HepG2 (cell line): ENCODE measurements at regions not wholly inside any gene's neighbourhood (a gene's known extent, or its start where the extent isn't known, plus 50 kb on each side); places are given as distances from the start of the nearest gene placed in this dataset.

Experiments
- ATAC-seq: fragments of 200-7000 bp; cut with Tn5 transposase; 3 replicates; pipeline ENCODE4 v1.9.1; 2020; ENCODE audit warnings: mild to moderate bottlenecking, moderate library complexity
- BruUV-seq: library from RNA; stranded (reverse); fragments of 400-500 nt; replicated peaks from 2 replicates; lab custom pipeline; 2021; lab: Mats Ljungman, UMichigan
- CTCF ChIA-PET: fragments of 300-600 bp; formaldehyde crosslinking; extraction: SDS; loops from one replicate; lab custom pipeline; 2021; ENCODE audit warnings: low total read pairs, inconsistent platforms, low intra/inter-chr PET ratio; lab: Yijun Ruan, JAX
- POLR2A ChIA-PET: fragments of 350-600 bp; sonication (Branson Sonifier 250); formaldehyde crosslinking; loops from one replicate; lab custom pipeline; 2020; ENCODE audit warnings: antibody characterized with exemption, inconsistent platforms; lab: Yijun Ruan, JAX
- DNase-seq: peaks from one replicate; pipeline ENCODE4 v3.0.0-alpha.2; 2015; ENCODE audit warnings: low spot score
- FAIRE-seq: peaks from 3 replicates; lab custom pipeline; 2011; peaks lifted over from hg19 to GRCh38; lab: Jason Lieb, UNC
- H2AFZ ChIP-seq: one replicate; pipeline ENCODE4 v1.6.1; 2011; ENCODE audit warnings: low read length, inconsistent platforms
- H3K27ac ChIP-seq: fragments of 300-600 bp; 3 replicates; pipeline ENCODE4 v1.8.0; 2011; ENCODE audit warnings: mixed run types, mild to moderate bottlenecking, mixed read lengths, low read length, inconsistent platforms; ENCODE audit not compliant: insufficient read depth; ENCODE audit errors: extremely low read length
- H3K27me3 ChIP-seq, 2 experiments: fragments of 200-600 bp in 1 of 2; 2 replicates in 1 of 2; 3 replicates in 1 of 2; pipeline versions ENCODE4 v1.6.0 to v1.8.0; 2011; ENCODE audit warnings: low read length in 2 of 2, mild to moderate bottlenecking in 2 of 2, moderate library complexity in 2 of 2, inconsistent platforms in 1 of 2; ENCODE audit not compliant: insufficient read depth in 2 of 2, control insufficient read depth in 1 of 2
- H3K36me3 ChIP-seq, 2 experiments: fragments of 200-600 bp in 1 of 2; replicated peaks in 1 of 2; 2 replicates in 1 of 2; 3 replicates in 1 of 2; pipeline versions ENCODE4 v1.5.1 to v1.8.0; 2011; ENCODE audit warnings: low read length in 2 of 2, inconsistent platforms in 1 of 2; ENCODE audit not compliant: insufficient read depth in 2 of 2, control insufficient read depth in 1 of 2
- H3K4me1 ChIP-seq: 2 replicates; pipeline ENCODE4 v1.5.1; 2012; ENCODE audit warnings: low read length, inconsistent platforms; ENCODE audit not compliant: insufficient read depth
- H3K4me2 ChIP-seq: 2 replicates; pipeline ENCODE4 v1.6.0; 2011; ENCODE audit warnings: low read depth, low read length, inconsistent platforms
- H3K4me3 ChIP-seq, 3 experiments: fragments of 200-600 bp in 1 of 3; sonication (generic), shearing (Covaris generic) in 1 of 3; replicated peaks in 1 of 3; 2 replicates each; pipeline ENCODE4 v1.5.1; 2011 to 2016; ENCODE audit warnings: low read length in 3 of 3, inconsistent platforms in 2 of 3, low read depth in 2 of 3, mild to moderate bottlenecking in 2 of 3, control low read depth in 1 of 3, mixed read lengths in 1 of 3; ENCODE audit not compliant: insufficient read depth in 1 of 3
- H3K79me2 ChIP-seq: one replicate; pipeline ENCODE4 v1.6.1; 2011; ENCODE audit warnings: low read length, inconsistent platforms; ENCODE audit not compliant: insufficient read depth
- H3K9ac ChIP-seq: 2 replicates; pipeline ENCODE4 v1.6.0; 2011; ENCODE audit warnings: mild to moderate bottlenecking, low read depth, low read length, inconsistent platforms; ENCODE audit not compliant: insufficient read depth
- H3K9me3 ChIP-seq: 2 replicates; pipeline ENCODE4 v1.5.1; 2012; ENCODE audit warnings: mild to moderate bottlenecking, low read length
- H4K20me1 ChIP-seq: 2 replicates; pipeline ENCODE4 v1.6.0; 2011; ENCODE audit warnings: inconsistent platforms, mild to moderate bottlenecking, low read length, moderate library complexity; ENCODE audit not compliant: insufficient read depth
- HMGA1 ChIP-seq: sonication (generic); formaldehyde crosslinking; conservative IDR thresholded peaks from 2 replicates; pipeline ENCODE4 v1.4.0; 2020; ENCODE audit warnings: missing genetic modification reagents
- NFIB ChIP-seq: sonication (generic); formaldehyde crosslinking; IDR thresholded peaks from 2 replicates; pipeline ENCODE4 v1.9.0; 2021; ENCODE audit warnings: missing genetic modification reagents, mild to moderate bottlenecking, borderline replicate concordance
- NFIC ChIP-seq: IDR thresholded peaks from 2 replicates; pipeline ENCODE4 v1.6.1; 2012; ENCODE audit warnings: mild to moderate bottlenecking, low read length, inconsistent platforms
- RFXAP ChIP-seq: sonication (generic); formaldehyde crosslinking; IDR thresholded peaks from 2 replicates; pipeline ENCODE4 v1.4.0; 2020; ENCODE audit warnings: missing genetic modification reagents, borderline replicate concordance
- ZBTB7A ChIP-seq: sonication (generic); formaldehyde crosslinking; IDR thresholded peaks from 2 replicates; pipeline ENCODE4 v1.8.0; 2022; ENCODE audit warnings: mild to moderate bottlenecking, missing genetic modification reagents
- ZNF256 ChIP-seq: sonication (generic); formaldehyde crosslinking; conservative IDR thresholded peaks from 2 replicates; pipeline ENCODE4 v1.4.0; 2020; ENCODE audit warnings: missing genetic modification reagents
- ZNF30 ChIP-seq: sonication (generic); formaldehyde crosslinking; IDR thresholded peaks from 2 replicates; pipeline ENCODE4 v1.5.0; 2020; ENCODE audit warnings: mild to moderate bottlenecking, missing genetic modification reagents
- WGBS: methylation state at CpG from one replicate; pipeline ENCODE4 v1.1.6; 2017; ENCODE audit warnings: low lambda C conversion rate; 5-methylcytosine and 5-hydroxymethylcytosine counted together
- in situ Hi-C: cut with HindIII; loops from 2 replicates; pipeline ENCODE4 v1.10.0; 2017; ENCODE audit warnings: low pct_unique_long_range_greater_than_20kb; ENCODE audit not compliant: extremely low pct_ligation_motif_present
- intact Hi-C: fragments of 100-400 bp; cut with micrococcal nuclease; formaldehyde crosslinking; loops from one replicate; pipeline ENCODE4 v1.10.0; 2022; ENCODE audit not compliant: unreplicated experiment
- TF ChIP-seq, protein P1 (sequence below): sonication (generic); formaldehyde crosslinking; IDR thresholded peaks from 2 replicates; pipeline ENCODE4 v1.9.0; 2021; ENCODE audit warnings: mild to moderate bottlenecking, missing genetic modification reagents
- TF ChIP-seq, protein P2 (sequence below): sonication (generic); formaldehyde crosslinking; IDR thresholded peaks from 2 replicates; pipeline ENCODE4 v1.4.0; 2020; ENCODE audit warnings: missing genetic modification reagents, borderline replicate concordance

DNA sequence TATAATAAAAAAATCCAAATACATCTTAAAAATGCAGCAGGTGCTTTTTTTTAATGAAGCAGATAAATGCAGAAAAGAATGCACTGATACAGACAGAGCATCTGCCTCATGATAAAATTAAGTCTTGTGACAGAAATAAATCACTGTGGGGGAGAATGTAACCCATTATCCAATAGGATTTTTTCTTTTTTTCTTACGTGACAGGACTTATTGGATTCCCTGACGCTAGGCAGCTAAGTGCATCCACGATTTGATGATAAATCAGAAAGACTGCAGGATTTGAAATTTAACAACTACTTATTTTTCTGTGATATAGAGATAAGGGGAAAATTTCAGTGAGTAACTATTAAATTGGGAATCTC is 110.6 kb upstream of the PPARGC1A start:
- TF ChIP-seq ZBTB7A (CRISPR knock-in tag): no peak
- TF ChIP-seq, all 625 proteins: peak for 0
- Histone ChIP-seq H3K4me2 (no peak overlapping the region), H2AFZ (no peak overlapping the region), H3K27me3 (no peaks in the 10 kb centered on the region), H3K27ac (no peak overlapping the region), H4K20me1 (no peaks in the 10 kb centered on the region), H3K4me3 (no peak overlapping the region), H3K79me2 (no peaks in the 10 kb centered on the region), H3K9me3 (no peaks in the 10 kb centered on the region), H3K36me3 (no peaks in the 10 kb centered on the region), H3K4me1 (no peaks in the 10 kb centered on the region), H3K9ac (no peak overlapping the region)
- intact Hi-C loops (no loop called here), in situ Hi-C loops (no loop called here)
- WGBS: 17% methylated on average over 3 of the region's 3 CpGs
- no TSS peak for BruUV-seq
- ChIA-PET CTCF (no interaction called here), POLR2A (no interaction called here)
- FAIRE-seq (no peak), DNase-seq (no peak), ATAC-seq (no peak)

DNA sequence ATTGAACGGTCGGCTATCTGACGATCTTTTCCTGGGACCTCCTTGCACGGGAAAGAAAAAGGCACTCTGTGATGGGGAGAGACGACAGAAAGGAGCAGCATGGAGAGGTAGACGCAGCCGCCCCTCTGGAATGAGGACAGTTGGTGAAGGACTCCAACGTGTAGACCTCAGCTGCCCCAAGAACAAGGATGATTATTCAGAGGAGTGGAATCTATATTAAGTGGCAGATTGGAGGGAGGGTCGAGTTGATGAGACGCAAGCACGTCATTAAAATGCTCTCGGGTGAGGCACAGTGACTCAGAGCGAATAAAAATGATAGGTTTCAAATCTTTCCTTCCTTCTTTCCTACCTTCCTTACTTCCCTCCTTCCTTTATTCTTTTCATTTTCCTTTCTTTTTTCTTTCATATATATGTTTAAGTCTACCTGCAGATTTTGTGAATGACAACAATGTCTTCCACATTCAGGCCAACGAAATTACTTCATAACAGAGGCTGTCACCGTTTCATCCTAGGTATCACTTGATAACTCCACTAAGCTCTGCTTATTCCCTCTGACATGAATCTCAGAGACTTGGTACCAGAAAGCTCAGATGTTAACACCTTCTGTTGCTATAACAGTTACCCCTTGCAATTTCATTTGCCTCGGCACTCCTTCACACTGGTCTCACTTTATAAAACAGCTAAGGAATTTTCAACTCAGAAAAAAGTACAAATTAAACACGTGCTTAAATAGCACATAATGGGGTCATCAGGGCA is 110.0 kb upstream of the PPARGC1A start:
- H3K79me2 ChIP-seq: no peaks in the 10 kb centered on the region
- in situ Hi-C loops (no loop called here), intact Hi-C loops (no loop called here)
- CTCF ChIA-PET: no interaction called here
- no peak overlapping the region for H3K27ac ChIP-seq
- POLR2A ChIA-PET: no interaction called here
- H3K4me3 ChIP-seq: no peak overlapping the region
- no peak for DNase-seq
- ATAC-seq: no peak
- no TSS peak for BruUV-seq
- 28% methylated on average over 17 of the region's 17 CpGs for WGBS
- no peaks in the 10 kb centered on the region for H3K36me3 ChIP-seq
- H3K27me3 ChIP-seq: no peaks in the 10 kb centered on the region
- no peaks in the 10 kb centered on the region for H4K20me1 ChIP-seq
- FAIRE-seq: no peak
- no peak overlapping the region for H2AFZ ChIP-seq
- no peak overlapping the region for H3K9ac ChIP-seq
- H3K4me1 ChIP-seq: no peaks in the 10 kb centered on the region
- no peaks in the 10 kb centered on the region for H3K9me3 ChIP-seq
- no peak overlapping the region for H3K4me2 ChIP-seq
- TF ChIP-seq NFIB (CRISPR knock-in tag): no peak
- TF ChIP-seq, protein P1, sequence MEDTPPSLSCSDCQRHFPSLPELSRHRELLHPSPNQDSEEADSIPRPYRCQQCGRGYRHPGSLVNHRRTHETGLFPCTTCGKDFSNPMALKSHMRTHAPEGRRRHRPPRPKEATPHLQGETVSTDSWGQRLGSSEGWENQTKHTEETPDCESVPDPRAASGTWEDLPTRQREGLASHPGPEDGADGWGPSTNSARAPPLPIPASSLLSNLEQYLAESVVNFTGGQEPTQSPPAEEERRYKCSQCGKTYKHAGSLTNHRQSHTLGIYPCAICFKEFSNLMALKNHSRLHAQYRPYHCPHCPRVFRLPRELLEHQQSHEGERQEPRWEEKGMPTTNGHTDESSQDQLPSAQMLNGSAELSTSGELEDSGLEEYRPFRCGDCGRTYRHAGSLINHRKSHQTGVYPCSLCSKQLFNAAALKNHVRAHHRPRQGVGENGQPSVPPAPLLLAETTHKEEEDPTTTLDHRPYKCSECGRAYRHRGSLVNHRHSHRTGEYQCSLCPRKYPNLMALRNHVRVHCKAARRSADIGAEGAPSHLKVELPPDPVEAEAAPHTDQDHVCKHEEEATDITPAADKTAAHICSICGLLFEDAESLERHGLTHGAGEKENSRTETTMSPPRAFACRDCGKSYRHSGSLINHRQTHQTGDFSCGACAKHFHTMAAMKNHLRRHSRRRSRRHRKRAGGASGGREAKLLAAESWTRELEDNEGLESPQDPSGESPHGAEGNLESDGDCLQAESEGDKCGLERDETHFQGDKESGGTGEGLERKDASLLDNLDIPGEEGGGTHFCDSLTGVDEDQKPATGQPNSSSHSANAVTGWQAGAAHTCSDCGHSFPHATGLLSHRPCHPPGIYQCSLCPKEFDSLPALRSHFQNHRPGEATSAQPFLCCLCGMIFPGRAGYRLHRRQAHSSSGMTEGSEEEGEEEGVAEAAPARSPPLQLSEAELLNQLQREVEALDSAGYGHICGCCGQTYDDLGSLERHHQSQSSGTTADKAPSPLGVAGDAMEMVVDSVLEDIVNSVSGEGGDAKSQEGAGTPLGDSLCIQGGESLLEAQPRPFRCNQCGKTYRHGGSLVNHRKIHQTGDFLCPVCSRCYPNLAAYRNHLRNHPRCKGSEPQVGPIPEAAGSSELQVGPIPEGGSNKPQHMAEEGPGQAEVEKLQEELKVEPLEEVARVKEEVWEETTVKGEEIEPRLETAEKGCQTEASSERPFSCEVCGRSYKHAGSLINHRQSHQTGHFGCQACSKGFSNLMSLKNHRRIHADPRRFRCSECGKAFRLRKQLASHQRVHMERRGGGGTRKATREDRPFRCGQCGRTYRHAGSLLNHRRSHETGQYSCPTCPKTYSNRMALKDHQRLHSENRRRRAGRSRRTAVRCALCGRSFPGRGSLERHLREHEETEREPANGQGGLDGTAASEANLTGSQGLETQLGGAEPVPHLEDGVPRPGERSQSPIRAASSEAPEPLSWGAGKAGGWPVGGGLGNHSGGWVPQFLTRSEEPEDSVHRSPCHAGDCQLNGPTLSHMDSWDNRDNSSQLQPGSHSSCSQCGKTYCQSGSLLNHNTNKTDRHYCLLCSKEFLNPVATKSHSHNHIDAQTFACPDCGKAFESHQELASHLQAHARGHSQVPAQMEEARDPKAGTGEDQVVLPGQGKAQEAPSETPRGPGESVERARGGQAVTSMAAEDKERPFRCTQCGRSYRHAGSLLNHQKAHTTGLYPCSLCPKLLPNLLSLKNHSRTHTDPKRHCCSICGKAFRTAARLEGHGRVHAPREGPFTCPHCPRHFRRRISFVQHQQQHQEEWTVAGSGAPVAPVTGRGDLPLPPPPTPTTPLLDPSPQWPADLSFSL (CRISPR knock-in tag): no peak
- no peak for TF ChIP-seq ZNF256 (CRISPR knock-in tag)
- TF ChIP-seq ZNF30 (CRISPR knock-in tag): no peak
- TF ChIP-seq RFXAP (CRISPR knock-in tag): no peak
- TF ChIP-seq NFIC: no peak
- TF ChIP-seq HMGA1: no peak
- TF ChIP-seq, protein P2, sequence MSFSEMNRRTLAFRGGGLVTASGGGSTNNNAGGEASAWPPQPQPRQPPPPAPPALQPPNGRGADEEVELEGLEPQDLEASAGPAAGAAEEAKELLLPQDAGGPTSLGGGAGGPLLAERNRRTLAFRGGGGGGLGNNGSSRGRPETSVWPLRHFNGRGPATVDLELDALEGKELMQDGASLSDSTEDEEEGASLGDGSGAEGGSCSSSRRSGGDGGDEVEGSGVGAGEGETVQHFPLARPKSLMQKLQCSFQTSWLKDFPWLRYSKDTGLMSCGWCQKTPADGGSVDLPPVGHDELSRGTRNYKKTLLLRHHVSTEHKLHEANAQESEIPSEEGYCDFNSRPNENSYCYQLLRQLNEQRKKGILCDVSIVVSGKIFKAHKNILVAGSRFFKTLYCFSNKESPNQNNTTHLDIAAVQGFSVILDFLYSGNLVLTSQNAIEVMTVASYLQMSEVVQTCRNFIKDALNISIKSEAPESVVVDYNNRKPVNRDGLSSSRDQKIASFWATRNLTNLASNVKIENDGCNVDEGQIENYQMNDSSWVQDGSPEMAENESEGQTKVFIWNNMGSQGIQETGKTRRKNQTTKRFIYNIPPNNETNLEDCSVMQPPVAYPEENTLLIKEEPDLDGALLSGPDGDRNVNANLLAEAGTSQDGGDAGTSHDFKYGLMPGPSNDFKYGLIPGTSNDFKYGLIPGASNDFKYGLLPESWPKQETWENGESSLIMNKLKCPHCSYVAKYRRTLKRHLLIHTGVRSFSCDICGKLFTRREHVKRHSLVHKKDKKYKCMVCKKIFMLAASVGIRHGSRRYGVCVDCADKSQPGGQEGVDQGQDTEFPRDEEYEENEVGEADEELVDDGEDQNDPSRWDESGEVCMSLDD (CRISPR knock-in tag): no peak
